HEK293T (cell line): ENCODE measurements at regions not wholly inside any gene's neighbourhood (a gene's known extent, or its start where the extent isn't known, plus 50 kb on each side); places are given as distances from the start of the nearest gene placed in this dataset.

Experiments used
- ARNT ChIP-seq: fragments of 450-650 bp; IDR thresholded peaks from 2 replicates; pipeline ENCODE4 v1.6.1; 2017; ENCODE audit warnings: mild to moderate bottlenecking
- BHLHE40 ChIP-seq: fragments of 450-650 bp; IDR thresholded peaks from 2 replicates; pipeline ENCODE4 v1.6.1; 2016; ENCODE audit warnings: mild to moderate bottlenecking, moderate library complexity, borderline replicate concordance
- CTBP1 ChIP-seq: fragments of 450-650 bp; IDR thresholded peaks from 2 replicates; pipeline ENCODE4 v1.6.1; 2016; ENCODE audit warnings: borderline replicate concordance
- ELF4 ChIP-seq: fragments of 450-650 bp; IDR thresholded peaks from 2 replicates; pipeline ENCODE4 v1.6.1; 2017; ENCODE audit warnings: antibody characterized with exemption
- FOXA1 ChIP-seq: fragments of 450-650 bp; IDR thresholded peaks from 2 replicates; pipeline ENCODE4 v1.6.1; 2016; ENCODE audit warnings: mild to moderate bottlenecking
- FOXK2 ChIP-seq: fragments of 450-650 bp; IDR thresholded peaks from 2 replicates; pipeline ENCODE4 v1.6.1; 2016; ENCODE audit warnings: mild to moderate bottlenecking
- FOXM1 ChIP-seq: fragments of 450-650 bp; IDR thresholded peaks from 2 replicates; pipeline ENCODE4 v1.6.1; 2017; ENCODE audit warnings: mild to moderate bottlenecking, borderline replicate concordance
- HDGF ChIP-seq: fragments of 450-650 bp; IDR thresholded peaks from 2 replicates; pipeline ENCODE4 v1.6.1; 2017; ENCODE audit warnings: antibody characterized with exemption, borderline replicate concordance
- L3MBTL2 ChIP-seq: fragments of 450-650 bp; conservative IDR thresholded peaks from 2 replicates; pipeline ENCODE4 v1.6.1; 2016; ENCODE audit warnings: mild to moderate bottlenecking
- PKNOX1 ChIP-seq: fragments of 450-650 bp; IDR thresholded peaks from 2 replicates; pipeline ENCODE4 v1.6.1; 2016
- SP1 ChIP-seq: fragments of 450-650 bp; IDR thresholded peaks from 2 replicates; pipeline ENCODE4 v1.6.1; 2017
- SUZ12 ChIP-seq: fragments of 450-650 bp; IDR thresholded peaks from 2 replicates; pipeline ENCODE4 v1.6.1; 2016; ENCODE audit warnings: mild to moderate bottlenecking
- TARDBP ChIP-seq: fragments of 450-650 bp; IDR thresholded peaks from 2 replicates; pipeline ENCODE4 v1.6.1; 2016
- ZNF384 ChIP-seq: fragments of 450-650 bp; IDR thresholded peaks from 2 replicates; pipeline ENCODE4 v1.6.1; 2016

DNA sequence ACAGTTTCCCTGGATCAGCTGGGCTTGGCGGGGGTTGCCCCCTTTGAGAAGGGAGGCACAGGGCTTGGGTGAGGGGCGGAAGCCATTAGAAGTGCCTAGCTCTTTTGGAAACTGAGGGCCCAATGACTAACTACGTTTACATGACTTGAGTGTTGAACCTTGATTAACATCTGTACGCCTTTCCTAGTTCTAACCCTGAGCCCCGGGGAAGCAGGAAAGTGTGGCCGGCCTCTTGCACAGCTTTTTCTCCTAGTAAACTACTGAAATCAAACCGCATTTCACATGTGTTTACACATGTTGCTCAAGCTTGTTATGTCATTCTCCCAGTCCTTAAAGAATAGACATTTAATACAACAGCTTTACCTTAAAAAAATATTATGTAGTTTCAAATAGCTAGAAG, 1356.4 kb upstream of the TMEM132C start:
- no peak for TF ChIP-seq ZNF384
- no peak for TF ChIP-seq ELF4
- TF ChIP-seq PKNOX1: no peak
- TF ChIP-seq BHLHE40: no peak
- TF ChIP-seq FOXK2: no peak
- TF ChIP-seq SUZ12: no peak
- no peak for TF ChIP-seq ARNT
- TF ChIP-seq FOXA1: no peak
- TF ChIP-seq SP1: no peak
- no peak for TF ChIP-seq TARDBP
- no peak for TF ChIP-seq L3MBTL2
- no peak for TF ChIP-seq CTBP1
- no peak for TF ChIP-seq FOXM1
- TF ChIP-seq HDGF: no peak
